DND-41 (cell line): ENCODE measurements at regions not wholly inside any gene's neighbourhood (a gene's known extent, or its start where the extent isn't known, plus 50 kb on each side); places are given as distances from the start of the nearest gene placed in this dataset.

Source experiments
- ATAC-seq: fragments of 200-7000 bp; cut with Tn5 transposase; 3 replicates; pipeline ENCODE4 v1.9.1; 2021; ENCODE audit warnings: low read depth; ENCODE audit not compliant: insufficient read depth
- DNase-seq: peaks from one replicate; pipeline ENCODE4 v3.0.0-alpha.2; 2020
- H2AFZ ChIP-seq: 2 replicates; pipeline ENCODE4 v1.6.0; 2012; ENCODE audit warnings: low read depth, low read length
- H3K27ac ChIP-seq: 2 replicates; pipeline ENCODE4 v1.5.1; 2012; ENCODE audit warnings: low read length, inconsistent platforms
- H3K27me3 ChIP-seq: fragments of 200-600 bp; sonication (generic); 2 replicates; pipeline ENCODE4 v1.6.0; 2012; ENCODE audit warnings: low read length, mild to moderate bottlenecking, inconsistent platforms; ENCODE audit not compliant: insufficient read depth, poor library complexity
- H3K36me3 ChIP-seq: 2 replicates; pipeline ENCODE4 v1.5.1; 2012; ENCODE audit warnings: low read length, inconsistent platforms; ENCODE audit not compliant: insufficient read depth
- H3K4me1 ChIP-seq: 2 replicates; pipeline ENCODE4 v1.5.1; 2012; ENCODE audit warnings: mild to moderate bottlenecking, low read length; ENCODE audit not compliant: insufficient read depth
- H3K4me2 ChIP-seq: 2 replicates; pipeline ENCODE4 v1.6.0; 2012; ENCODE audit warnings: mild to moderate bottlenecking, moderate library complexity, low read length, inconsistent platforms; ENCODE audit not compliant: insufficient read depth
- H3K4me3 ChIP-seq, 2 experiments: fragments of 200-600 bp in 1 of 2; shearing (Covaris generic) in 1 of 2; 2 replicates each; pipeline ENCODE4 v1.5.1; 2012 to 2016; ENCODE audit warnings: inconsistent platforms in 2 of 2, low read length in 2 of 2, mild to moderate bottlenecking in 2 of 2, low read depth in 1 of 2, moderate library complexity in 1 of 2
- H3K79me2 ChIP-seq: 2 replicates; pipeline ENCODE4 v1.6.0; 2012; ENCODE audit warnings: low read length, inconsistent platforms; ENCODE audit not compliant: insufficient read depth
- H3K9ac ChIP-seq: 2 replicates; pipeline ENCODE4 v1.6.0; 2012; ENCODE audit warnings: low read depth, mild to moderate bottlenecking, inconsistent platforms, low read length, moderate library complexity
- H3K9me3 ChIP-seq: 2 replicates; pipeline ENCODE4 v1.5.1; 2012; ENCODE audit warnings: low read length, moderate library complexity, mild to moderate bottlenecking, inconsistent platforms; ENCODE audit not compliant: insufficient read depth, severe bottlenecking
- H4K20me1 ChIP-seq: 2 replicates; pipeline ENCODE4 v1.6.0; 2012; ENCODE audit warnings: low read length; ENCODE audit not compliant: insufficient read depth
- EZH2 ChIP-seq: IDR thresholded peaks from 3 replicates; pipeline ENCODE4 v1.6.1; 2012; ENCODE audit warnings: borderline replicate concordance, low read depth, mild to moderate bottlenecking, moderate library complexity, low read length, inconsistent platforms; ENCODE audit not compliant: severe bottlenecking
- TF ChIP-seq, protein P1 (sequence below): IDR thresholded peaks from 2 replicates; pipeline ENCODE4 v1.5.1; 2012; ENCODE audit warnings: borderline replicate concordance, low read length, moderate library complexity, mild to moderate bottlenecking; ENCODE audit not compliant: poor library complexity, severe bottlenecking; ENCODE audit errors: extremely low read depth

- H3K27me3 ChIP-seq, result peaks cover 7% of the 10 kb centered on the region
- no peak overlapping the region for H3K4me3 ChIP-seq
- ATAC-seq (no peak), DNase-seq (no peak)
- H4K20me1 ChIP-seq, result no peaks in the 10 kb centered on the region
- H3K9me3 ChIP-seq, result no peaks in the 10 kb centered on the region
- H3K79me2 ChIP-seq, result no peaks in the 10 kb centered on the region
- no peak overlapping the region for H3K9ac ChIP-seq
- no peak overlapping the region for H2AFZ ChIP-seq
- H3K27ac ChIP-seq, result no peak overlapping the region
- H3K36me3 ChIP-seq, result no peaks in the 10 kb centered on the region
- TF ChIP-seq EZH2, result no peak
- TF ChIP-seq, protein P1, sequence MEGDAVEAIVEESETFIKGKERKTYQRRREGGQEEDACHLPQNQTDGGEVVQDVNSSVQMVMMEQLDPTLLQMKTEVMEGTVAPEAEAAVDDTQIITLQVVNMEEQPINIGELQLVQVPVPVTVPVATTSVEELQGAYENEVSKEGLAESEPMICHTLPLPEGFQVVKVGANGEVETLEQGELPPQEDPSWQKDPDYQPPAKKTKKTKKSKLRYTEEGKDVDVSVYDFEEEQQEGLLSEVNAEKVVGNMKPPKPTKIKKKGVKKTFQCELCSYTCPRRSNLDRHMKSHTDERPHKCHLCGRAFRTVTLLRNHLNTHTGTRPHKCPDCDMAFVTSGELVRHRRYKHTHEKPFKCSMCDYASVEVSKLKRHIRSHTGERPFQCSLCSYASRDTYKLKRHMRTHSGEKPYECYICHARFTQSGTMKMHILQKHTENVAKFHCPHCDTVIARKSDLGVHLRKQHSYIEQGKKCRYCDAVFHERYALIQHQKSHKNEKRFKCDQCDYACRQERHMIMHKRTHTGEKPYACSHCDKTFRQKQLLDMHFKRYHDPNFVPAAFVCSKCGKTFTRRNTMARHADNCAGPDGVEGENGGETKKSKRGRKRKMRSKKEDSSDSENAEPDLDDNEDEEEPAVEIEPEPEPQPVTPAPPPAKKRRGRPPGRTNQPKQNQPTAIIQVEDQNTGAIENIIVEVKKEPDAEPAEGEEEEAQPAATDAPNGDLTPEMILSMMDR, result no peak
- H3K4me2 ChIP-seq, result no peak overlapping the region
- no peaks in the 10 kb centered on the region for H3K4me1 ChIP-seq
Measured at GRCh38 chr10:44799966-44800365, 111.2 kb upstream of the TMEM72 start.

DNA sequence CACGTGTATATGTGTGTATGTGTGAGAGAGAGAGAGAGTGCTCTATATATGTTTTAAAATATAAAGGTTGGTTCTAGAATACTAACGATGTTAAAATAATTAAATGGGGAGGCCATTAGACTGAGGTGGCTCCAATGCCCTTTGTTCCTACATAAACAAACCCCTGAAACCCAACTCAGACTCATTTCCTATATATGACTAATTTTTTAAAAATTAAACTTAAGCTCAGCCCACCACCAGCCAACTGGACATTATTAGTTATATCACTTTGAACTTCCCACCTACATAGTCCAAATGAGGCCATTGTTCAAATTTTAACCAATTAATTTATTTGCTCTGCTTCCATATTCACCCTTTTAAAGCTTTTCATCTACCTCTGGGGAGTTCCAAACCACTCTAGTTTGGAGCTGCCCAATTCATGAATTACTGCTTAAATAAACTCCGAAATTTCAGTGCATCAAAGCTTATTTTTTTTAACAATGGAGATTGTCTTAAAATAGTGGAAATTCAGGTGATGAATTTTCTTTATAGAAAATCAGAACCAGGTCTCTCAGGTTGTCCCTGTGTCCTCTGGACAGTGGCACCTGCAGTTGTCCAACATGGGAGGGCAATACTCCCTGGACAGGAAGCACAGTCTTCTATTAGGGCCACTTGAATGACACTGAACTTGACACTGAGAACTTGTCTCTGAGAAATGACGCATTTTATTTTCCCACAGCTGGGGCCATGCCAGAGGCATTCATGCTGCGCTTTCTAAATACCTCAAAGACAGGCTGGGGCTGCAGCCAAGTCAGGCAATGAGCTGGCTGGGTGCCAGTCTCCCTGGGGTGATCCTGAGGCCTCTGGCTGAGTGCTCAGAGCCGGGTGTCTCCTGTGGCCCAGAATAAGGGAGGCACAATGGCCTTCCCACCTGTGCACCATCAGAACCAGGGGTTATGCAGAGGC, 109.5 kb upstream of the TMEM72 start:
- DNase-seq (no peak), ATAC-seq (no peak)
- Histone ChIP-seq H3K27ac (no peak overlapping the region), H3K79me2 (no peaks in the 10 kb centered on the region), H3K4me3 (no peak overlapping the region), H3K36me3 (no peaks in the 10 kb centered on the region), H4K20me1 (no peaks in the 10 kb centered on the region), H2AFZ (no peak overlapping the region), H3K4me1 (no peaks in the 10 kb centered on the region), H3K4me2 (no peak overlapping the region), H3K9me3 (no peaks in the 10 kb centered on the region), H3K27me3 (peaks cover 3% of the 10 kb centered on the region), H3K9ac (no peak overlapping the region)
- TF ChIP-seq, protein P1, result no peak
- no peak for TF ChIP-seq EZH2

DNA sequence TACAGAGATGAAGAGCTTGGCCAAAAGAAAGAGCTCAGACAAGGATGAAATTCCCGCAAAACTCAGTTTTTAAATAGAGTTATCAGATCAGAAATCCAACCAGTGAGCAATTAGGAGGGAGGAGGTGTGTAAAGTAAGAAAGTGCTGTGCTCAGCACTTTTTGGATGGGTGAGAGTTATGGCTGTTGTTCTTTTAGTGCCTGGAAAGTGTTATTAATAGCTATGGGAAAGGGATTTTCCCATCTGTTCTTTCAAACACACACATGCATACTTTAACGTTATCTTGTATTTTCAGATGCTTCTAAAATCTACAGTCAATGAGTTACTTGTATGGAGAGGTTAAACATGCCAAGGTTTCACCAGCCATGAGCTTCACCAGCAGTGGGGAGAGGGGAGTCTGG, 107.3 kb upstream of the TMEM72 start:
- Histone ChIP-seq H3K36me3 (no peaks in the 10 kb centered on the region), H3K79me2 (no peaks in the 10 kb centered on the region), H3K27me3 (peaks cover 3% of the 10 kb centered on the region), H3K27ac (no peak overlapping the region), H4K20me1 (no peaks in the 10 kb centered on the region), H3K9ac (no peak overlapping the region), H3K9me3 (no peaks in the 10 kb centered on the region), H2AFZ (no peak overlapping the region), H3K4me2 (no peak overlapping the region), H3K4me3 (no peak overlapping the region), H3K4me1 (no peaks in the 10 kb centered on the region)
- DNase-seq (no peak), ATAC-seq (no peak)
- no peak for TF ChIP-seq EZH2
- TF ChIP-seq, protein P1, result no peak
